ENCODE measurements at regions not wholly inside any gene's neighbourhood (a gene's known extent, or its start where the extent isn't known, plus 50 kb on each side); places are given as distances from the start of the nearest gene placed in this dataset.
"Not testable (repeated sequence)": the region's sequence is repeated elsewhere in the genome, so short reads cannot be mapped to it uniquely, and the experiment has no call there.

DNA sequence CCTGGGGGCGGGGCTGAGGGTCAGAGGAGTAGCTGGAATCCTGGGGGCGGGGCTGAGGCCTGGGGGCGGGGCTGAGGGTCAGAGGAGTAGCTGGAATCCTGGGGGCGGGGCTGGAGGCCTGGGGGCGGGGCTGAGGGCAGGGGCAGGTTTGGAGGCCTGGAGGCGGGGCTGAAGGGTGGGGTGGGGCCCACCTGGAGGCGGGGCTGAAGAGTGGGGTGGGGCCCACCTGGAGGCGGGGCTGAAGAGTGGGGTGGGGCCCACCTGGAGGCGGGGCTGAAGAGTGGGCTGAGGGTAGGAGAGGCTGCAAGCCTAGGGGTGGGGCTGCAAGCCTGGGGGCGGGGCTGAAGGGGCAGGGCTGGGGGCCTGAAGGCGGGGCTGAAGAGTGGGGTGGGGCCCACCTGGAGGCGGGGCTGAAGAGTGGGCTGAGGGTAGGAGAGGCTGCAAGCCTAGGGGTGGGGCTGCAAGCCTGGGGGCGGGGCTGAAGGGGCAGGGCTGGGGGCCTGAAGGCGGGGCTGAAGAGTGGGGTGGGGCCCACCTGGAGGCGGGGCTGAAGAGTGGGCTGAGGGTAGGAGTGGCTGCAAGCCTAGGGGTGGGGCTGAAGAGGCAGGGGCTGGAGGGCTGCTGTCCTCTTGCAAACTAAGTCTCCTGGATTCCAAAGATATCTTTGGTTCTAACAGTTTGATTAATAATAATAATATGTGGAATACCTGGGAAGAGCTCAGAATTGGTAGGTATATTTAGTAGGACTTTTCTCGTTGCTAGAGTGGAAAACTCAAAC is 1329.7 kb downstream of the BRD1 start:
- H3K27ac ChIP-seq (ENCODE audit: insufficient read depth, low read length); H4K5ac ChIP-seq (ENCODE audit: low read depth, low read length); H2AK9ac ChIP-seq (replicated peaks; ENCODE audit: low read depth, low read length, poor library complexity); ATAC-seq (ENCODE audit: low read depth); intact Hi-C loops (cut with micrococcal nuclease); H4K8ac ChIP-seq (ENCODE audit: low read depth in 2 of 2, low read length in 2 of 2); H3K23ac ChIP-seq (ENCODE audit: low read depth, low read length); H3K4me1 ChIP-seq (ENCODE audit: control insufficient read depth, insufficient read depth, low read length); H2AFZ ChIP-seq (replicated peaks; ENCODE audit: low read length, poor library complexity); H3K36me3 ChIP-seq (ENCODE audit: control insufficient read depth, insufficient read depth, low read length); H2BK20ac ChIP-seq (ENCODE audit: low read depth, low read length); H3K4me3 ChIP-seq (ENCODE audit: insufficient read depth, low read depth, low read length); H4K20me1 ChIP-seq (ENCODE audit: insufficient read depth, low read length); dilution Hi-C loops (cut with HindIII; ENCODE audit: low sequenced_read_pairs, unreplicated experiment); H2BK15ac ChIP-seq (ENCODE audit: low read depth, low read length); DNase-seq; H3K4ac ChIP-seq (ENCODE audit: low read depth, low read length); H3K4me2 ChIP-seq (ENCODE audit: low read depth, low read length); H3K56ac ChIP-seq (ENCODE audit: extremely low read depth, insufficient read depth, low read length); H4K91ac ChIP-seq (ENCODE audit: insufficient read depth, low read depth, low read length); POLR2A ChIA-PET (ENCODE audit: unreplicated experiment); H2BK120ac ChIP-seq (ENCODE audit: low read depth, low read length); CTCF ChIA-PET; BruUV-seq (replicated peaks); H3K27me3 ChIP-seq (ENCODE audit: control insufficient read depth, insufficient read depth, low read length); H3K9me1 ChIP-seq (ENCODE audit: insufficient read depth, low read length); H3K14ac ChIP-seq (replicated peaks; ENCODE audit: low read depth, low read length); H2BK5ac ChIP-seq (ENCODE audit: low read depth, low read length, poor library complexity, severe bottlenecking); H3K79me1 ChIP-seq (ENCODE audit: low read depth in 1 of 2, low read length in 2 of 2); H3K9ac ChIP-seq (ENCODE audit: low read depth, low read length); H3K18ac ChIP-seq (ENCODE audit: low read depth, low read length); H2AK5ac ChIP-seq (ENCODE audit: low read depth, low read length): not testable (repeated sequence)
- no CpG with 5 or more reads among the region's 16 CpGs for WGBS, 2 experiments (ENCODE audit: extremely low coverage in 2 of 2, insufficient read length in 1 of 2)
- in situ Hi-C loops (cut with MboI; ENCODE audit: low sequenced_read_pairs): loop anchor here (10.0 kb wide), 1 partner anchor 1933 kb away; no protein-coding TSS in a partner anchor
- peaks cover 20% of the 10 kb centered on the region; the same call in 1 of the 2 replicates for H3K9me3 ChIP-seq (ENCODE audit: control insufficient read depth, insufficient read depth, low read length)

Measured in IMR-90 (cell line).